Left lung (tissue), 4 donors: ENCODE measurements at regions not wholly inside any gene's neighbourhood (a gene's known extent, or its start where the extent isn't known, plus 50 kb on each side); places are given as distances from the start of the nearest gene placed in this dataset.

Source experiments
- ATAC-seq: fragments of 200-7000 bp; cut with Tn5 transposase; one replicate; pipeline ENCODE4 v1.9.1; 2020; ENCODE audit warnings: moderate library complexity
- DNase-seq, 4 donors: peaks; one replicate each; pipeline ENCODE4 v3.0.0-alpha.2; 2013 to 2020
- H3K27ac ChIP-seq, 2 donors: fragments of 200-600 bp; sonication (generic) in 1 of 2; one replicate each; pipeline versions ENCODE4 v1.5.0 to v1.8.0; 2020 to 2021
- H3K27me3 ChIP-seq, 2 donors: fragments of 200-600 bp; sonication (generic) in 1 of 2; one replicate each; pipeline versions ENCODE4 v1.5.0 to v1.8.0; 2020 to 2021
- H3K36me3 ChIP-seq, 2 donors: fragments of 200-600 bp; sonication (generic) in 1 of 2; one replicate each; pipeline versions ENCODE4 v1.5.0 to v1.8.0; 2020 to 2021
- H3K4me1 ChIP-seq, 2 donors: fragments of 200-600 bp; one replicate each; pipeline ENCODE4 v1.8.0; 2021
- H3K4me3 ChIP-seq, 2 donors: fragments of 200-600 bp; sonication (generic) in 1 of 2; one replicate each; pipeline versions ENCODE4 v1.5.0 to v1.8.0; 2020 to 2021; ENCODE audit warnings: mild to moderate bottlenecking in 1 of 2
- H3K9me3 ChIP-seq, 2 donors: fragments of 200-600 bp; sonication (generic) in 1 of 2; one replicate each; pipeline versions ENCODE4 v1.5.0 to v1.8.0; 2020 to 2021
- intact Hi-C, 2 donors: fragments of 100-400 bp; cut with DNase I; formaldehyde crosslinking; loops; one replicate each; pipeline versions ENCODE4 v1.11.2 to v1.14.2; 2022
- TF ChIP-seq, protein P1 (sequence below), 2 donors: fragments of 200-600 bp; sonication (generic) in 1 of 2; IDR thresholded peaks; one replicate each; pipeline versions ENCODE4 v1.5.0 to v1.8.0; 2021; ENCODE audit warnings: antibody characterized with exemption in 2 of 2
- donor health status: DM: no; HTN: yes; CAD: no.
- donor health status: DM: no; HTN: no; CAD: no.

DNA sequence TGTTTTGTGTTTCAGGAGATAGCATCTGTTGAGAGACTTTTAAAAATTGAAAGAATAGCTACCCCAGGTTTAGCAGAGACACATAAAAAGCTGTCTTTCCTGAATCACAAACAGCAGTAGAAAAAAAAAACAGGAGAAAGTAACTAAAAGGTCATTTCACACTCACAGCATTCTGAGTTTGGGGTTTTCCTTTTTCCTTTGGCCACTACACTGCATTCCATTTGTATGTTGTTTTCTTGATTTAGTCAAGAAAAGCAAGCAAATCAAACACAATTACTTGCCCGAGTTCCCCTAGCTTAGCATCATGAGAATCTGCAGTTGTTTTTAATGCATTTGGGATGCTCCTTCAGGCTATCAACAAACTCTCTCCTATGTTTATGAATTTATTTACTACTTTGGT, 161.0 kb downstream of the KCTD12 start:
- ATAC-seq (no peak), DNase-seq (peak in 1 of 4 donors; percentile 28)
- H3K9me3 ChIP-seq, result peaks cover 0 to 7% of the 10 kb centered on the region in 2 donors
- H3K27ac ChIP-seq, result peak overlapping the region in 1 of 2 donors; percentile 46
- H3K4me1 ChIP-seq, result peaks cover 10 to 53% of the 10 kb centered on the region in 2 donors
- TF ChIP-seq, protein P1, sequence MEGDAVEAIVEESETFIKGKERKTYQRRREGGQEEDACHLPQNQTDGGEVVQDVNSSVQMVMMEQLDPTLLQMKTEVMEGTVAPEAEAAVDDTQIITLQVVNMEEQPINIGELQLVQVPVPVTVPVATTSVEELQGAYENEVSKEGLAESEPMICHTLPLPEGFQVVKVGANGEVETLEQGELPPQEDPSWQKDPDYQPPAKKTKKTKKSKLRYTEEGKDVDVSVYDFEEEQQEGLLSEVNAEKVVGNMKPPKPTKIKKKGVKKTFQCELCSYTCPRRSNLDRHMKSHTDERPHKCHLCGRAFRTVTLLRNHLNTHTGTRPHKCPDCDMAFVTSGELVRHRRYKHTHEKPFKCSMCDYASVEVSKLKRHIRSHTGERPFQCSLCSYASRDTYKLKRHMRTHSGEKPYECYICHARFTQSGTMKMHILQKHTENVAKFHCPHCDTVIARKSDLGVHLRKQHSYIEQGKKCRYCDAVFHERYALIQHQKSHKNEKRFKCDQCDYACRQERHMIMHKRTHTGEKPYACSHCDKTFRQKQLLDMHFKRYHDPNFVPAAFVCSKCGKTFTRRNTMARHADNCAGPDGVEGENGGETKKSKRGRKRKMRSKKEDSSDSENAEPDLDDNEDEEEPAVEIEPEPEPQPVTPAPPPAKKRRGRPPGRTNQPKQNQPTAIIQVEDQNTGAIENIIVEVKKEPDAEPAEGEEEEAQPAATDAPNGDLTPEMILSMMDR (IDR thresholded peaks at IDR 0.05), result no peak
- H3K4me3 ChIP-seq, result no peak overlapping the region
- intact Hi-C loops, result no loop called here
- H3K27me3 ChIP-seq, result no peaks in the 10 kb centered on the region
- H3K36me3 ChIP-seq, result no peaks in the 10 kb centered on the region

DNA sequence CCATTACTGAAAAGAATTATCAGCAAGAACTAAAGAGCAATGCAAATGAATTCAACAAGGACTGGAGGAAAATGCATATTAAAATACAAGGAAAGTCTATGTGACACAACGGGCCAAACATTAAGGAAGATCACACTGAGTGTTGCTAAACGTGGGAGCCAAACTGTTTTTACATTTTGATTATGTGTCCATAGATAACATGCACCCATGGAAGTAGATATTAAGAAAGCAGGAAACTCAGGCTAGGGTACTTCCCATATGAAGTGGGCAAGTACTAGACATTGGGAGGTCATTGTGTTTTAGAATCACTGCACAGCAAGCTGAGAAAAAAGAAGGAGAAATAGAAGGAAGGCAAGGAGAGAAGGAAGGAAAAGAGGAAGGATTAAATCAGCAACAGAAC, 161.8 kb downstream of the KCTD12 start:
- peaks cover 10 to 51% of the 10 kb centered on the region in 2 donors for H3K4me1 ChIP-seq
- H3K27ac ChIP-seq, result no peak overlapping the region
- intact Hi-C loops, result no loop called here
- H3K4me3 ChIP-seq, result no peak overlapping the region
- H3K9me3 ChIP-seq, result peaks cover 0 to 7% of the 10 kb centered on the region in 2 donors
- ATAC-seq, result no peak
- TF ChIP-seq, protein P1 (IDR thresholded peaks at IDR 0.05), result no peak
- DNase-seq, result peak in 1 of 4 donors; percentile 40
- no peaks in the 10 kb centered on the region for H3K36me3 ChIP-seq
- no peaks in the 10 kb centered on the region for H3K27me3 ChIP-seq

DNA sequence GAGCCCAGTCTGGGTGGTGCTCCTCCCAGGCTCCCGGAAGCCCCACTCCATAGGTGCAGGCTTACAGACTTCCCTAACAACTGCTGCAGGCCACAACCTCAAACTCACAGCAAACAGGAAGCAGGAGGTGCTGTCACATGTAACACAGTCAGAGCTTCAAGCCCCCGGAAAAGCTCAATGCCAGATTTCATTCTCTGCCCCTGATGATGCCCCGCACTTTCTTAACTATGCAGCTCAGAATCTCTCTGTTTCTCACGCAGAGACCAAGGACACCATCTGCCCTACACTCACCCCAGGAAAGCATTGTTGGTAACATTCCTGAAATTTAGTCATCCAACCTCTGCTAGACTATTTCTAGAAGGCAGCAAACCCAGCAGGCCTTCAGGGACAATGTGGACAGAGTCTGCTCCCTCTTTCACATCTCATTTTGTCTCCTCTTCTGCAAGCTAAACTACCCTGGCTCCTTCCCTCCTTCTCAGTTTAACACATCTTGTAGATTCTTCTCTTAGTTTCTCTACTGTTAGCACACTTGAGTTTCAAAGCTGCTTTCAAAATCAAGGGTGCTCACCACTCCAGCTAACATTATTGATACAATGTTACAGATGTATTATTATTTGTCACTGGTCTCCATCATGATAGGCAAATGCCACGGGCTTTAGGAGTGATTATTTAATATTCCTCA, 162.5 kb downstream of the KCTD12 start:
- Histone ChIP-seq H3K27me3 (no peaks in the 10 kb centered on the region), H3K9me3 (peaks cover 0 to 7% of the 10 kb centered on the region in 2 donors), H3K4me3 (no peak overlapping the region), H3K4me1 (peaks cover 10 to 44% of the 10 kb centered on the region in 2 donors), H3K36me3 (no peaks in the 10 kb centered on the region), H3K27ac (peak overlapping the region; percentile 20 to 64)
- intact Hi-C loops, result no loop called here
- TF ChIP-seq, protein P1 (IDR thresholded peaks at IDR 0.05), result no peak
- peak; percentile 67 for ATAC-seq
- DNase-seq, result peak in 2 of 4 donors; percentile 22 to 49

DNA sequence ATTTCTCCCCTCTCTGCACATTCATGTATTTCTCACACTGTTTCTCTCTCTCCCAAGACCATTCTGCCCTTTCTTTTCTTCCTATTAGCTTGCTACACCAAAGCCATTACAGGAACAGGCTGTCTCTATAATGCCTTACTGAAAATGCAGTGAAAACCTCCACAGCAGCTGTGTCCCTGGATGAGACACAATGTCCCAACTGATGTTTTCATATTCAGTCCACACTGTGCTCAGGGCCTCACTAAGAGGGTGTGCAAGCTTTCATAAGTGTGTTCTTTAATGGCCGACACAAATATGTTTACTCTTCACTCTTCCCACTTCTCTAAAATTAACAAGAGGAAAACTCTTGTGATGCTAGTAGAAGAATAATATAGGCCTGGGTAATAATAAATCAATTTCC, 163.4 kb downstream of the KCTD12 start:
- ATAC-seq (no peak), DNase-seq (no peak)
- TF ChIP-seq, protein P1 (IDR thresholded peaks at IDR 0.05), result no peak
- H3K36me3 ChIP-seq, result no peaks in the 10 kb centered on the region
- intact Hi-C loops, result no loop called here
- peaks cover 10 to 42% of the 10 kb centered on the region in 2 donors for H3K4me1 ChIP-seq
- peaks cover 0 to 7% of the 10 kb centered on the region in 2 donors for H3K9me3 ChIP-seq
- H3K27me3 ChIP-seq, result no peaks in the 10 kb centered on the region
- no peak overlapping the region for H3K4me3 ChIP-seq
- peak overlapping the region in 1 of 2 donors; percentile 64 for H3K27ac ChIP-seq

DNA sequence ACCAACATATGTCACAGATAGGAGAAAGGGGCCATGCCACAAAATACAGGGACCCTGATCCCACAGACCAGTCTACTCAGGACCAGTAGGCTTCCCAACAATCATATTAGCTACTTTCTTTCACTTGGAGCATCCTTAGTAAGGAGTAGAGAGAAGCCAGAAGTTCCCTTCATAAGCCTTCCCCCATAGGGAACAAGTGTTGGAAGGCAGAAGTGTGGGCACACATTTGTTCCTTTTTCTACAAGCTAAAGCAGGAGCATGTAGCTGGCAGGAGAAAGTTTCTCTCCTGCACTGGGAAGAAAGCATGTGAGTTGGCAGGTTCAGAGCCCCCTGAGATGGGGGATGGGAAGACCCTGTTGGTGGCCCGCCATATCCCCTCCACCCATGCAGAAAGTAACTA, 165.4 kb downstream of the KCTD12 start:
- intact Hi-C loops, result no loop called here
- ATAC-seq, result no peak
- TF ChIP-seq, protein P1 (IDR thresholded peaks at IDR 0.05), result no peak

More for the DNA sequence above, 165.4 kb downstream of the KCTD12 start:
- peak overlapping the region in 1 of 2 donors; percentile 66 for H3K27ac ChIP-seq
- H3K27me3 ChIP-seq, result no peaks in the 10 kb centered on the region
- H3K36me3 ChIP-seq, result no peaks in the 10 kb centered on the region
- H3K4me3 ChIP-seq, result no peak overlapping the region
- H3K4me1 ChIP-seq, result peaks cover 10 to 42% of the 10 kb centered on the region in 2 donors
- no peaks in the 10 kb centered on the region for H3K9me3 ChIP-seq
- no peak for DNase-seq
